ENCODE measurements at regions not wholly inside any gene's neighbourhood (a gene's known extent, or its start where the extent isn't known, plus 50 kb on each side); places are given as distances from the start of the nearest gene placed in this dataset.
"Not testable (repeated sequence)": the region's sequence is repeated elsewhere in the genome, so short reads cannot be mapped to it uniquely, and the experiment has no call there.

DNA sequence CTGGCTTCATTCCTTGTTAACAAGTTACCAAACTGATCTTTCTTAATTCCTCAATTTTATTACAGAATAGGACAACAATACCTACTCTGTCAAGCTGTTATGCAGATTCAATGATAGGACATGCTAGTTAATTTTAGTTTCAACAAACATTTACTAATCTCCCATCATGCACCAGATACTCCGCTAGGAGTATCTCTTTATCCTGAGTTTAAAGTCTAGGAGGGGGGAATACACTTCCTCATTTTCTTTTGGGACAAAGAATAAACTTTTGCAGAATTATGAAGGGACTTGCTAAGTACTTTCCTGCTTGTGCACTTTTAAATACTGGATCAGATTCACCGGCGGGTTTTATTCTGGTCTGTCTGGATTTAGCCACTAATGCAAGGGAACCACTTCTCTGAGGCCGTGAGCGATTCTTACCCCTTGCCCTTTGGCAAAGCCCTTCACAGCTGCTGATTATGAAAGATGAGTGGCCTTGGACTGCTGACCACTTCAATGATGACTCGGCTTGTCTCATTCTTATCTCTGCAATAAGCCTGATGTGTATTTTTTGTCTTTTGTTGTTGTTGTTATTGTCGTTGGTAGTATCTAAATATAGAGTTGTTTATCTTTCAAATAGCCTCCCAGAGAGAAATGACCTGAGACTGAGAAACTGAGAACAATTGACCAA lies 73.9 kb downstream of the RMI1 start:
- DNase-seq (ENCODE audit: low spot score) = no peak

DNA sequence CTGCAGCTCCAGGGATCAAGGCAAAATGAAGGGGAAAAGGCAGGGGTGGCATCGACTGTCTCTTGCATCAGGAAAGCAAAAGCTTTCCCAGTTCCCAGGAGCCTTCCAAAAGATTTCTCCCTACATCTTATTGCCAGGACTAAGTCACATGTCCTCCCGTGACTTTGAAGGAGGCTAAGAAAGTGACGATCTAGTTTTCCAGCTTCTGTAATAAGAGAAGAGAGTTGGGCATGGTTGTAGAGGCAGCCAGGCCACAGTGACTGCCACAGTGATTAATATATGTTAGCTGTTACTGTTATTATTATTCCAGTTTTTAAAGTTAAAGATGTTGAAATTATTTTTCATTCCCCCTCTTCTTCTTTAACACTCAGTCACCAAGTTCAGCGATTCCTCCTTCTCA lies 77.1 kb downstream of the RMI1 start:
- no peak for DNase-seq (ENCODE audit: low spot score)

DNA sequence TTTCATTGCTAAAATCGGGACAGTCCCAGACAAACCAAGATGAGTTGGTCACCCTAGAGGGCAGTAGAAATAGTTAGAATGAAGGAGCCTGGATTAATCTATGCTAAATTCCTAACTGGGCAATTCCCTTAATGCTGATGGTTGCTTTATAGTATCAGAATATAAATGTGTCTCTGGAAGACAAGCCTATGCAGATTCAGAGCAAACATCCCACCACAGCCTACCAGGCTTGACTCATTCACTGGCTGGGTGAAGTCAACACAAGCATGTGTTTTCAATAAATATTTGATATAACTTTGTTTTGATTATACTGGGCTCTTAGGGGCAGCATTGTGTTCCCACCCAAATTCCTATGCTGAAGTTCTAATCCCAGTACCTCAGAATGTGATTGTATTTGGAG lies 79.3 kb downstream of the RMI1 start:
- no peak for DNase-seq (ENCODE audit: low spot score)

- no peak for DNase-seq (ENCODE audit: low spot score)
Observed at GRCh38 chr9:84061613-84062193, 81.1 kb downstream of the RMI1 start.

DNA sequence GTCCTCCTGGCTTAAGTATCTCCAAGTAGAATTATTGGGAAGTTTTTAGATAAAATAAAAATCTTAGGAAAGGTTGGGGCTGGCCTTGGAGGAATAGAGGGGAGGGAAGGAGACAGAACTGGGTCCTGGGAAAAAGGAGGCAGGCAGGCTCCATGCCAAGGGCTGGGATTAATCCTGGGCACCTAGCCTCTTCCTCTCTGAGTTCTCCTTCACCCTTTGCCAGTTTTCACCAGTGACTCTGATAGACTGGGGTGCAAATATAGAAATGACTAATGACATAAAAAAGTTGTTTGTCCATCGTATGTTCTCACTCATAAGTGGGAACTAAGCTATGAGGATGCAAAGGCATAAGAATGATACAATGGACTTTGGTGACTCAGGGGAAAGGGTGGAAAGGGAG lies 81.9 kb downstream of the RMI1 start:
- no peak for DNase-seq (ENCODE audit: low spot score)

- DNase-seq (ENCODE audit: low spot score) = no peak
Observed at GRCh38 chr9:84067821-84068220, 87.2 kb downstream of the RMI1 start.

DNA sequence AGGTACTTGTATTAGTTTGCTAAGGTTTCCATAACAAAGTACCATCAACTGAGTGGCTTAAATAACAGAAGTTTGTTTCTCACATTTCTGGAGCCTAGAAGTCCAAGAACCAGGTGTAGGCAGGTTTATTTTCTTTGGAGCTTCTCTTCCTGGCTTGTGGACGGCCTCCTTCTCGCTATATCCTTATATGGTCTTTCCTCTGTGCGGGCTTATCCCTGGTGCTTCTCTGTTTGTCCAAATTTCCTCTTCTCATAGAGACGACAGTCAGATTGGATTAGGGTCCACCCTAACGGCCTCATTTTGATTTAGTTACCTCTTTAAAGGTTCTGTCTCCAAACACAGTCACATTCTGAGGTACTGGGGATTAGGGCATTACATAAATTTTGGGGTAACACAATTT lies 88.3 kb downstream of the RMI1 start:
- no peak for DNase-seq (ENCODE audit: low spot score)

- DNase-seq (ENCODE audit: low spot score) = no peak
Observed at GRCh38 chr9:84070590-84070989, 90.0 kb downstream of the RMI1 start.

DNA sequence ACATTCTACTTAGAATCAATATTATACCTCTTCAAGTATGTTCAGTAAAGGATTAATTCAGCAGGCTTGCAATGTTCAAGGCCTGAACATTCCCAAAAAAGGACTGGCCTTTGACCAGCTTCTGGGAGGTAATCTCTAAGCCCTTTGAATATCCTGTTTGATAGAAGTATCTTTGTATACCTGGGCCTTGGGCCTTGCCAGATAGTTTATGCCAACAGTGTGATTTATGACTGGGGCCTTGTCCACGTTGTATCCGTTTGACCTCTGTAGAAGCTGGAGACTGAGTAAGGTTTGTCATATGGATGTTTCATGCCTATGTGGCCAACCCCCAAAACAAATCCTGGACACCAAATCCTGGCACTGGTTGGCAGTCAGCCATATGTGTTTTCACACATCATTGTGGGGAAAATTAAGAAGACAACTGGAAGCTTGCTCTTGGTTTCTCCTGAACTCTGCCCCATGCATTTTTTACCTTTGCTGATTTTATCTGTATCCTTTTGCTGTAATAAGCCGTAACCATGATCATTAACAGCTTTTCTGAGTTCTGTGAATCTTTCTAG lies 92.1 kb downstream of the RMI1 start:
- no peak for DNase-seq (ENCODE audit: low spot score)

DNA sequence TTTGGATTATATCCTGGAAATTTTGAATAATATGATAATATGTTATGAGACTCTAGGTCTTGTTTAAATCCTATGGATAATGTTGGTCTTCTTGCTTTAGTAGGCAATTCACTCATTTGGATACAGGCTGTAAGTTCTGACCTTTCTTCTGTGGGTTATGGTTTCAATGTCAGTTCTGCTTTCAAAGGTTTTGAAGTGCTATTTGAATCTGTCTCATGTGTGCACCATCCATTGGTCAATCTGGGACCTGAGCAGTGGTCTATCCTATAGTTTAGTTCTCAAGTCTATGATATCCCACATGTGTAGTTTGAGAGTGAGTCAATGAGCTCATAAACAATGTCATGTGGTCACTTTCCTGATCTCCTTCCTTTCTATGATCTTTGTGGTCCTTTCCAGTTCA lies 94.4 kb downstream of the RMI1 start:
- DNase-seq (ENCODE audit: low spot score) = no peak

GRCh38 chr9:84076384-84076783 lies 95.8 kb downstream of the RMI1 start:
- DNase-seq (ENCODE audit: low spot score) = no peak

DNA sequence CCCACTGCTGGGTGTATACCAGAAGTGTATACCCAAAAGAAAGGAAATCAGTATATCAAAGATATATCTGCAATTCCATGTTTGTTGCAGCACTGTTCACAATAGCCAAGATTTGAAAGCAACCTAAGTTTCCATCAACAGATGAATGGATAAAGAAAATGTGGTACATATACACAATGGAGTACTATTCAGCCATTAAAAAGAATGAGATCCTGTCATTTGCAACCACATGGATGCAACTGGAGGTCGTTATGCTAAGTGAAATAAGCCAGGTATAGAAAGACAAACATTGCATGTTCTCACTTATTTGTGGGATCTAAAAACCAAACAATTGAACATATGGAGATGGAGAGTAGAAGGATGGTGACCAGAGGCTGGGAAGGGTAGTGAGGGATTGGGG lies 97.2 kb downstream of the RMI1 start:
- not testable (repeated sequence) for DNase-seq (ENCODE audit: low spot score)

- DNase-seq (ENCODE audit: low spot score) = no peak
Observed at GRCh38 chr9:84079994-84080393, 99.4 kb downstream of the RMI1 start.

DNA sequence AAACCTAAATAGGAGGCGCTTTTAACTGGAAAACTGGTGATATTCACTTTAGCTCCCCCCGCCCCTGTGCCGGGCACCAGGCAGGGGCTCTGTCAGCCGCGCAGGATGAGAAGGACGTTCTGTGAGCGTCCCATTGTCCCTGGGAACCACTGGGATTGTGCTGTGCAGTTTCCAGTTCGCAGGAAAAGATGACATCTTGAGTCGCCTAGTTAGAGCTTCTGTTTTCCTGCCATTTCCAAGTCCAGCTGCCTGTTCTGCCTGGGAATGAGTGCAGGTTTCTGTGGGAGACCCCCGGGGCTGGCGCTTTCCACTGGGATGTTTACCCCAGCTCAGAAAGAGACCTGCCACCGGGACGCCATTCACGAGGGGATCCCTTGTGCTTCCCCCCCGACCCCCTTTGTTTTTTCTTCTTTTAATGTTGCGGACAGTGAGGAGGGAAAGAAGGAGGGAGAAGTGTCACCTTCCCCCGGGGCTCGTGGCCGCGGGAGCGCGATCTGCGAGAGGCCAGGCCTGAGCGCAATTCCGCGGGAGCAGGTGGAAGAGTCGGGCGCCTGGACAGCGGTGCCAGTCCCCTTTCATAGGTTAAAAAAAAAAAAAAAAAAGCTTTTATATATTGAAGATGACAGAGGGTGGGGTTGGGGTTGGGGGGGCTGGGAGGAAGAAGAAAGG lies 121.5 kb downstream of the RMI1 start:
- no peak for DNase-seq (ENCODE audit: low spot score)

- DNase-seq (ENCODE audit: low spot score) = no peak
Observed at GRCh38 chr9:84103651-84104377, 123.2 kb downstream of the RMI1 start.

GRCh38 chr9:84107081-84107480 lies 126.5 kb downstream of the RMI1 start:
- DNase-seq (ENCODE audit: low spot score) = no peak

DNA sequence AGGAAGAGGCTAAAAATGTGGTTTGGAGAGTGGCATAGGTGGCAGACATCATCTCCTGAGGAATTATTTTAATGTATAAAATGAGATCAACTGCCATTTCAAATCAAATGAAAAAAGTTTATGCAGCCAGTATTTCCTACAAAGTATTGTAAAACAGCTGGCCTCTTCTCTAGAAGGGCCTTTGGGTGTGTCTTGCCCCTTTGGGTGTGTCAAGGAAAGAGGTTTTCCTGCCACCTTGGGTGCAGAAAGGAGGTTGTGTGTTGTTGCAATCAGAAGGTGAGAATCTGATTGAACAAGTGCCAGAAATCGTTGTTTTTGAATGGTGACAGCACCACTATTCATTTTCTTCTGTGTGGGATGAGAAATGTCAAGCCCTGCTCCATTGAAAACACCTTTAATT lies 127.4 kb downstream of the RMI1 start:
- DNase-seq (ENCODE audit: low spot score) = no peak

GRCh38 chr9:84111726-84112125 lies 131.1 kb downstream of the RMI1 start:
- DNase-seq (ENCODE audit: low spot score) = no peak

- DNase-seq (ENCODE audit: low spot score) = no peak
Observed at GRCh38 chr9:84121991-84122523, 141.5 kb downstream of the RMI1 start.

- DNase-seq (ENCODE audit: low spot score) = no peak
Observed at GRCh38 chr9:84122572-84122971, 142.0 kb downstream of the RMI1 start.

DNA sequence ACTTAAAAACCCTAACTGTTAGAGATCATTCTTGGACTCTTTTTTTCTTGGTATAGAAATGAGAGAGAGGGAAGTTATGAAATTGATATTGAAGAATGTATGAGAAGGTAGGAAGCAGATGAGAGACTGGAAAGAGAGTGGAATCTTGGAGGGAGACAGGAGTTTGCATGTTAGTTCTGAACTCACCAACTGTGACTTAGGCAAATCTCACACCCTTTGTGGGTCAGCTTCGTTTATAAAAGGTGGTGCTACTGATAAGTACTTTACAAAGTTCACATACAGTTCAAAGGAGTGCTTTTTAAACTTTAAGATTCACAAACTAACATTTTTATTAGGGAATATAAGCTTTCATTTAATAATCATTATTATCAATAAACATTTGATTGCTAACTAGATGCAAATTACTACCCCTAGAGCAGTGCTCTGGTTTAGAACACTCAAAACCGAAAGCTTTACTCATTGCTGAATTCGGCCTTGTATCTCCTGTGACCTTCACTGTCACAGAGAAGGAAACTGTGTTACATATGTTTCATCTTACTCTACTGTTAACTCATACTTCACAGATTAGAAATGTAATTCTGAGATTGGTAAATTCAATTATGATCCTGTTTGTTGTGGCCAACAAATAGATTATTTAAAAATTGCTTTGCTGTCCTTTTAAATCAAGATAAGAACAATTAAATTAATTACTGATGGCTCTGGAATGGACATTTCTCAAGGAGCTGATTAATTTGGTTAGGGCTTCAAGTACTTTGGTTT lies 143.2 kb downstream of the RMI1 start:
- no peak for DNase-seq (ENCODE audit: low spot score)

DNA sequence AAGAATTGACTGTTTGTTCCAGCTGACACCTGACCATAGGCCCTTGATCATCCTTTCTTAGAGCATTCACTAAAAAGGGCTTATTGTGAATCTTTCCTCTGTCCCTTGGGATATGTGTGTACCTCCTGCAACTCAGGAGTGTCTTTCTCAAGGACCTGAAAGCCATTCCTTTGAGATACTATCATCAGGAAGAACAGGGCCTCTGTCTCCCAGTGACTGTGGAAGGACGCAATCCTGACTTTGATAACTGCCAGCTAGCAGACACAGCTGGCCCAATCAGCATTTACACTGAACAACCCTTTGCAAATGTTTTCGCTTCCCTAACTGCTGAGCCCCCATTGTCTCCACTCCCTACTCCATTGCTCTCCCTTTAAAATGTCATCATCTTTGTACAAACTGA lies 144.4 kb downstream of the RMI1 start:
- no peak for DNase-seq (ENCODE audit: low spot score)

All from germinal center (tissue), 1 donor.